ENCODE measurements at regions not wholly inside any gene's neighbourhood (a gene's known extent, or its start where the extent isn't known, plus 50 kb on each side); places are given as distances from the start of the nearest gene placed in this dataset.

DNA sequence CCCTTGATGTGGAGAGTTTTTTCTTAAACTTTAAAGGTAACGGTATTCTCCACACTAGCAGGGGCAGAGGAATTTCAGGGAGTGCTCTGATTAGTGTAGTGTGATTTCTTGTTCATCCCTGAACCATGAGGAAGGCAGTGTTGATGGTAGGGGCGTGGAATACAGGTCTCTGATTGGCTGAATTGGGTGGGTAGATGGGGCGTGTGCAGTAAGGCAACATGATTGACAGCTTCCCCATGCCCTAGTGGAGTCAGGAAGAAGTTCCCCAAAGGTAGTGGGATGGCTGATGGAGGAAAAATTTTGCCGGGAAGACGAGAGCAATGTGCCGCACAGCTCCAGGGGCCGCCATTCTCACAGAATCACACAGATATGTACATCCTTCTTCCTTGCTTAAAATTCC is 97.4 kb upstream of the SALL4 start:
- TF ChIP-seq, protein P1, sequence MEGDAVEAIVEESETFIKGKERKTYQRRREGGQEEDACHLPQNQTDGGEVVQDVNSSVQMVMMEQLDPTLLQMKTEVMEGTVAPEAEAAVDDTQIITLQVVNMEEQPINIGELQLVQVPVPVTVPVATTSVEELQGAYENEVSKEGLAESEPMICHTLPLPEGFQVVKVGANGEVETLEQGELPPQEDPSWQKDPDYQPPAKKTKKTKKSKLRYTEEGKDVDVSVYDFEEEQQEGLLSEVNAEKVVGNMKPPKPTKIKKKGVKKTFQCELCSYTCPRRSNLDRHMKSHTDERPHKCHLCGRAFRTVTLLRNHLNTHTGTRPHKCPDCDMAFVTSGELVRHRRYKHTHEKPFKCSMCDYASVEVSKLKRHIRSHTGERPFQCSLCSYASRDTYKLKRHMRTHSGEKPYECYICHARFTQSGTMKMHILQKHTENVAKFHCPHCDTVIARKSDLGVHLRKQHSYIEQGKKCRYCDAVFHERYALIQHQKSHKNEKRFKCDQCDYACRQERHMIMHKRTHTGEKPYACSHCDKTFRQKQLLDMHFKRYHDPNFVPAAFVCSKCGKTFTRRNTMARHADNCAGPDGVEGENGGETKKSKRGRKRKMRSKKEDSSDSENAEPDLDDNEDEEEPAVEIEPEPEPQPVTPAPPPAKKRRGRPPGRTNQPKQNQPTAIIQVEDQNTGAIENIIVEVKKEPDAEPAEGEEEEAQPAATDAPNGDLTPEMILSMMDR (conservative IDR thresholded peaks at IDR 0.05; ENCODE audit: low read length): no peak
- no peak for TF ChIP-seq EZH2phosphoT487 (IDR thresholded peaks at IDR 0.05; ENCODE audit: borderline replicate concordance, low read depth, low read length)
